GM18505 (cell line): ENCODE measurements at regions not wholly inside any gene's neighbourhood (a gene's known extent, or its start where the extent isn't known, plus 50 kb on each side); places are given as distances from the start of the nearest gene placed in this dataset.
"Not testable (repeated sequence)": the region's sequence is repeated elsewhere in the genome, so short reads cannot be mapped to it uniquely, and the experiment has no call there.

Experiments
- ATAC-seq: cut with Tn5 transposase; IDR thresholded peaks from one replicate; pipeline ENCODE4 v1.9.1; 2021; ENCODE audit not compliant: unreplicated experiment
- POLR2A ChIP-seq: IDR thresholded peaks from 4 replicates; pipeline ENCODE4 v1.6.1; 2011; ENCODE audit warnings: borderline replicate concordance; ENCODE audit not compliant: insufficient read depth, insufficient read length; ENCODE audit errors: extremely low read depth

GRCh38 chr5:113749334-113749733, 235.8 kb downstream of the YTHDC2 start:
- ATAC-seq = no peak
- no peak for TF ChIP-seq POLR2A

- not testable (repeated sequence) for ATAC-seq
Measured at GRCh38 chr5:113753182-113753581, 239.7 kb downstream of the YTHDC2 start.

GRCh38 chr5:113755516-113755915, 242.0 kb downstream of the YTHDC2 start:
- TF ChIP-seq POLR2A = no peak
- no peak for ATAC-seq

- ATAC-seq = no peak
- TF ChIP-seq POLR2A = no peak
Measured at GRCh38 chr5:113757508-113757907, 244.0 kb downstream of the YTHDC2 start.

GRCh38 chr5:113759505-113759904, 246.0 kb downstream of the YTHDC2 start:
- no peak for ATAC-seq
- no peak for TF ChIP-seq POLR2A

- no peak for TF ChIP-seq POLR2A
- no peak for ATAC-seq
Measured at GRCh38 chr5:113760486-113760885, 247.0 kb downstream of the YTHDC2 start.

- no peak for ATAC-seq
- no peak for TF ChIP-seq POLR2A
Measured at GRCh38 chr5:113761594-113761993, 248.1 kb downstream of the YTHDC2 start.

GRCh38 chr5:113764382-113764781, 250.9 kb downstream of the YTHDC2 start:
- no peak for TF ChIP-seq POLR2A
- ATAC-seq = no peak

- ATAC-seq = not testable (repeated sequence)
Measured at GRCh38 chr5:113766827-113767226, 253.3 kb downstream of the YTHDC2 start.

GRCh38 chr5:113770648-113771047, 257.2 kb downstream of the YTHDC2 start:
- TF ChIP-seq POLR2A = no peak
- ATAC-seq = no peak

GRCh38 chr5:113771483-113771882, 258.0 kb downstream of the YTHDC2 start:
- ATAC-seq = no peak
- TF ChIP-seq POLR2A = no peak

- no peak for TF ChIP-seq POLR2A
- no peak for ATAC-seq
Measured at GRCh38 chr5:113776168-113776567, 262.7 kb downstream of the YTHDC2 start.

GRCh38 chr5:113776832-113777525, 263.5 kb downstream of the YTHDC2 start:
- no peak for ATAC-seq
- TF ChIP-seq POLR2A = no peak

- ATAC-seq = no peak
- no peak for TF ChIP-seq POLR2A
Measured at GRCh38 chr5:113778147-113778546, 264.7 kb downstream of the YTHDC2 start.

GRCh38 chr5:113788141-113788655, 274.7 kb downstream of the YTHDC2 start:
- no peak for ATAC-seq
- no peak for TF ChIP-seq POLR2A
